GM18502 (cell line): ENCODE measurements at regions not wholly inside any gene's neighbourhood (a gene's known extent, or its start where the extent isn't known, plus 50 kb on each side); places are given as distances from the start of the nearest gene placed in this dataset.

ENCODE experiments used
- ATAC-seq: cut with Tn5 transposase; IDR thresholded peaks from one replicate; pipeline ENCODE4 v1.9.1; 2021; ENCODE audit warnings: mild to moderate bottlenecking; ENCODE audit not compliant: unreplicated experiment, poor library complexity

DNA sequence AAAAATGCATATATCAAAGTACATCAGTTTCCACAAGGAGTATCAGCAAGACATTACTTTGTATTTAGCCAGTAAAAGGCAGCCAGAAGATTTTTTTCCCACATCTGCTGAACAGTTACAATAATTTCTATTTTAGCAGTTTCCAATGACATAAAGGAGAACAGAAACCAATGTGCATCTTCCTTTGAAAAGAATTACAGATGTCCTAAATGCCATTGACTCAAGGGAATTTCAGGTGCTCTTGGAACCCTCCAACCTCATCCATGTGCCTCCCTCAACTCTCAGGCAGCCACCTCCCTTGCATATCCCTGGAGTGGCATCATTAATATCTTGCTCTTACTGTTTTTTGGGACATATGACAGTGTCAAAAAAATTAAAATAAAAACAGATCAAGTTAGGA is 62.2 kb upstream of the ST8SIA1 start:
- peak; percentile 41 for ATAC-seq

DNA sequence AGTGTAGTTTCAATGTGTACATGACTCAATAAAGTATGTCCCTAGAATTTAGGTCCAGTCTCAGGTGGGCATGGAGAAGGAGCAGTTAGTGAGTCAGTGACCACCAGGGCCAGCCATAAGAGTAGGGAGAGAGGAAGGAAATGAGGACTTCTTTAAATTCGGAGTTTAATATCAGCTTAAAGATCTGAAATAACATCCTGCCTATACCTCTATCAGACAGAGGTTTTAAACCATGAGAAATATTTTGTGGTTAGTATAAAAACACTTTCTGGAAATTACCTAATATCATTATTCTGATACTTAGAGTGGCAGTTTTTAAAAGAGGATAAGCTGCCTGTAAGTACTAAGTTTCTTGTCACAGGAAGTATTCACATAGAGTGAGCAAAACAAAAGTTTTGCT is 61.7 kb upstream of the ST8SIA1 start:
- ATAC-seq = peak; percentile 67

GRCh38 chr12:22395666-22396065 is 61.2 kb upstream of the ST8SIA1 start:
- no peak for ATAC-seq
